Mucosa of rectum (tissue), 2 donors: ENCODE measurements at regions not wholly inside any gene's neighbourhood (a gene's known extent, or its start where the extent isn't known, plus 50 kb on each side); places are given as distances from the start of the nearest gene placed in this dataset.

ENCODE experiments used
- H3K27ac ChIP-seq, 2 donors: one replicate each; pipeline ENCODE4 v1.7.0; 2013; ENCODE audit warnings: inconsistent platforms in 2 of 2, low read depth in 2 of 2, low read length in 2 of 2
- H3K27me3 ChIP-seq, 2 donors: one replicate each; pipeline ENCODE4 v1.7.0; 2013; ENCODE audit warnings: low read length in 2 of 2; ENCODE audit not compliant: control insufficient read depth in 2 of 2, insufficient read depth in 2 of 2
- H3K36me3 ChIP-seq, 2 donors: one replicate each; pipeline ENCODE4 v1.7.0; 2013; ENCODE audit warnings: low read length in 2 of 2; ENCODE audit not compliant: control insufficient read depth in 2 of 2, insufficient read depth in 2 of 2
- H3K4me1 ChIP-seq, 2 donors: one replicate each; pipeline ENCODE4 v1.7.0; 2013; ENCODE audit warnings: low read length in 2 of 2, mild to moderate bottlenecking in 1 of 2; ENCODE audit not compliant: control insufficient read depth in 2 of 2, insufficient read depth in 2 of 2
- H3K4me3 ChIP-seq, 2 donors: one replicate each; pipeline ENCODE4 v1.7.0; 2013; ENCODE audit warnings: low read length in 2 of 2
- H3K9ac ChIP-seq, 2 donors: one replicate each; pipeline ENCODE4 v1.7.0; 2013; ENCODE audit warnings: low read length in 2 of 2, low read depth in 1 of 2, mild to moderate bottlenecking in 1 of 2
- H3K9me3 ChIP-seq, 2 donors: one replicate each; pipeline ENCODE4 v1.7.0; 2013; ENCODE audit warnings: low read length in 2 of 2; ENCODE audit not compliant: control insufficient read depth in 2 of 2
- donor health status: healthy.
- donor health status: Normal muscosa, but diverticular disease.

GRCh38 chr17:37841232-37841631 lies 83.0 kb upstream of the TBC1D3K start:
- H3K36me3 ChIP-seq, result no peaks in the 10 kb centered on the region
- no peak overlapping the region for H3K4me3 ChIP-seq
- no peaks in the 10 kb centered on the region for H3K4me1 ChIP-seq
- peaks cover 0 to 2% of the 10 kb centered on the region in 2 donors for H3K27me3 ChIP-seq
- H3K27ac ChIP-seq, result no peak overlapping the region
- no peak overlapping the region for H3K9ac ChIP-seq
- no peaks in the 10 kb centered on the region for H3K9me3 ChIP-seq

- H3K4me1 ChIP-seq, result no peaks in the 10 kb centered on the region
- H3K9me3 ChIP-seq, result no peaks in the 10 kb centered on the region
- no peak overlapping the region for H3K4me3 ChIP-seq
- peaks cover 0 to 2% of the 10 kb centered on the region in 2 donors for H3K27me3 ChIP-seq
- H3K9ac ChIP-seq, result no peak overlapping the region
- H3K36me3 ChIP-seq, result no peaks in the 10 kb centered on the region
- H3K27ac ChIP-seq, result no peak overlapping the region
Measured at GRCh38 chr17:37840576-37840975, 83.6 kb upstream of the TBC1D3K start.

- Histone ChIP-seq H3K9ac (no peak overlapping the region), H3K9me3 (no peaks in the 10 kb centered on the region), H3K4me1 (no peaks in the 10 kb centered on the region), H3K4me3 (no peak overlapping the region), H3K27ac (no peak overlapping the region), H3K36me3 (no peaks in the 10 kb centered on the region), H3K27me3 (peaks cover 0 to 2% of the 10 kb centered on the region in 2 donors)
Measured at GRCh38 chr17:37839196-37839978, 84.8 kb upstream of the TBC1D3K start.

- H3K36me3 ChIP-seq, result no peaks in the 10 kb centered on the region
- no peaks in the 10 kb centered on the region for H3K4me1 ChIP-seq
- no peak overlapping the region for H3K27ac ChIP-seq
- H3K27me3 ChIP-seq, result peaks cover 0 to 2% of the 10 kb centered on the region in 2 donors
- H3K4me3 ChIP-seq, result no peak overlapping the region
- H3K9me3 ChIP-seq, result no peaks in the 10 kb centered on the region
- H3K9ac ChIP-seq, result no peak overlapping the region
Measured at GRCh38 chr17:37838276-37838675, 85.9 kb upstream of the TBC1D3K start.

GRCh38 chr17:37836593-37836992 lies 87.6 kb upstream of the TBC1D3K start:
- Histone ChIP-seq H3K27ac (no peak overlapping the region), H3K27me3 (peaks cover 0 to 2% of the 10 kb centered on the region in 2 donors), H3K36me3 (no peaks in the 10 kb centered on the region), H3K9ac (no peak overlapping the region), H3K9me3 (no peaks in the 10 kb centered on the region), H3K4me1 (no peaks in the 10 kb centered on the region), H3K4me3 (no peak overlapping the region)

- Histone ChIP-seq H3K27ac (no peak overlapping the region), H3K4me1 (no peaks in the 10 kb centered on the region), H3K27me3 (no peaks in the 10 kb centered on the region)
Measured at GRCh38 chr17:37834168-37834567, 89.3 kb upstream of the HNF1B start.

GRCh38 chr17:37833237-37833859 lies 88.5 kb upstream of the HNF1B start:
- Histone ChIP-seq H3K36me3 (no peaks in the 10 kb centered on the region), H3K9me3 (no peaks in the 10 kb centered on the region), H3K27me3 (no peaks in the 10 kb centered on the region), H3K9ac (no peak overlapping the region), H3K4me1 (no peaks in the 10 kb centered on the region), H3K4me3 (no peak overlapping the region), H3K27ac (no peak overlapping the region)

More at GRCh38 chr17:37834168-37834567, 89.3 kb upstream of the HNF1B start:
- Histone ChIP-seq H3K4me3 (no peak overlapping the region), H3K36me3 (no peaks in the 10 kb centered on the region), H3K9me3 (no peaks in the 10 kb centered on the region), H3K9ac (no peak overlapping the region)

GRCh38 chr17:37831986-37832385 lies 87.1 kb upstream of the HNF1B start:
- H3K27me3 ChIP-seq, result no peaks in the 10 kb centered on the region
- no peak overlapping the region for H3K27ac ChIP-seq
- no peaks in the 10 kb centered on the region for H3K36me3 ChIP-seq
- H3K4me1 ChIP-seq, result no peaks in the 10 kb centered on the region
- H3K9me3 ChIP-seq, result no peaks in the 10 kb centered on the region
- no peak overlapping the region for H3K4me3 ChIP-seq
- H3K9ac ChIP-seq, result no peak overlapping the region

GRCh38 chr17:37831492-37831891 lies 86.6 kb upstream of the HNF1B start:
- no peak overlapping the region for H3K9ac ChIP-seq
- H3K4me1 ChIP-seq, result no peaks in the 10 kb centered on the region
- H3K4me3 ChIP-seq, result no peak overlapping the region
- H3K36me3 ChIP-seq, result no peaks in the 10 kb centered on the region
- no peak overlapping the region for H3K27ac ChIP-seq
- H3K27me3 ChIP-seq, result no peaks in the 10 kb centered on the region
- H3K9me3 ChIP-seq, result no peaks in the 10 kb centered on the region

- no peak overlapping the region for H3K27ac ChIP-seq
- no peaks in the 10 kb centered on the region for H3K9me3 ChIP-seq
- no peaks in the 10 kb centered on the region for H3K4me1 ChIP-seq
- no peaks in the 10 kb centered on the region for H3K27me3 ChIP-seq
- H3K9ac ChIP-seq, result no peak overlapping the region
- no peak overlapping the region for H3K4me3 ChIP-seq
- H3K36me3 ChIP-seq, result no peaks in the 10 kb centered on the region
Measured at GRCh38 chr17:37830151-37830993, 85.5 kb upstream of the HNF1B start.
